Uterus (tissue), 3 donors: ENCODE measurements at regions not wholly inside any gene's neighbourhood (a gene's known extent, or its start where the extent isn't known, plus 50 kb on each side); places are given as distances from the start of the nearest gene placed in this dataset.
A peak's percentile ranks its signal among the peaks of the same experiment; 100 is the strongest.

Source experiments
- DNase-seq, 2 donors: peaks; one replicate each; pipeline ENCODE4 v3.0.0-alpha.2; 2019 to 2020
- H3K27ac ChIP-seq, 2 donors: fragments of 200-600 bp; sonication (generic); 1 replicate in 1 of 2; 2 replicates in 1 of 2; pipeline ENCODE4 v1.5.1; 2016 to 2018
- H3K27me3 ChIP-seq, 2 donors: fragments of 200-600 bp; sonication (generic); one replicate each; pipeline ENCODE4 v1.5.1; 2018 to 2019; ENCODE audit warnings: control low read depth in 1 of 2
- H3K36me3 ChIP-seq, 2 donors: fragments of 200-600 bp; sonication (generic); one replicate each; pipeline ENCODE4 v1.5.1; 2019; ENCODE audit warnings: control low read depth in 1 of 2
- H3K4me1 ChIP-seq, 2 donors: fragments of 200-600 bp; sonication (generic); one replicate each; pipeline ENCODE4 v1.5.1; 2018 to 2019; ENCODE audit warnings: control low read depth in 1 of 2
- H3K4me3 ChIP-seq, 2 donors: fragments of 200-600 bp; sonication (generic); 1 replicate in 1 of 2; 2 replicates in 1 of 2; pipeline ENCODE4 v1.5.1; 2018 to 2019; ENCODE audit warnings: mild to moderate bottlenecking in 1 of 2
- H3K9me3 ChIP-seq, 2 donors: fragments of 200-600 bp; sonication (generic); one replicate each; pipeline ENCODE4 v1.5.1; 2019; ENCODE audit warnings: control low read depth in 1 of 2
- POLR2A ChIP-seq, 2 donors: fragments of 450-650 bp; IDR thresholded peaks; one replicate each; pipeline ENCODE4 v1.6.1; 2016; ENCODE audit warnings: antibody characterized with exemption in 2 of 2, mild to moderate bottlenecking in 1 of 2, moderate library complexity in 1 of 2
- intact Hi-C: fragments of 100-400 bp; cut with DNase I; formaldehyde crosslinking; loops from one replicate; pipeline ENCODE4 v1.15.1; 2023; ENCODE audit warnings: low total_unique reads
- TF ChIP-seq, protein P1 (sequence below), 4 experiments: fragments of 200-600 bp in 2 of 4; fragments of 450-650 bp in 2 of 4; sonication (generic) in 2 of 4; IDR thresholded peaks; one replicate each; pipeline ENCODE4 v1.5.1; 2016 to 2019; ENCODE audit warnings: antibody characterized with exemption in 4 of 4, mild to moderate bottlenecking in 2 of 4, moderate library complexity in 1 of 4
- donor health status: DM: yes; HTN: yes; CAD: no.

DNA sequence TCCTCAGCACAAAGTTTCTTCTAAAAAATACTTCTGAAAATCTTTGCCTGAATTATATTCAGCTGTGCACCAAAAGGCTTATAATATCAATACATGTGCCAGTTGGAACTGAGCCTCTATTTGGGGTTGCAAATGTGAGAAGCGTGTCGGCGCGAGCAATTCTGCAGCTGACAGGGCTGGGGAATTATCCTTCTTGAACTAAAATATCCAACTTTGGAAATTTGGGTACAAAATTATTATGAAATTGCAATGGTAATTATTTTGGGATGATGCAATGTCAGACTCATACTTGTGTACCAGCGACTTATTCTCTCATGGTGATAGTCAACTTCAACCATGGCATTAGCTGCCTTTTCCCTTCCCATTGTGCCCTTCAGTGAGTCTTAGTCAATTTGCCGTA lies 507.0 kb upstream of the KLF6 start:
- H3K36me3 ChIP-seq = peaks cover 0 to 3% of the 10 kb centered on the region in 2 donors
- H3K4me3 ChIP-seq = no peak overlapping the region
- H3K9me3 ChIP-seq = no peaks in the 10 kb centered on the region
- peak in 1 of 2 donors; percentile 37 for DNase-seq
- TF ChIP-seq, protein P1, sequence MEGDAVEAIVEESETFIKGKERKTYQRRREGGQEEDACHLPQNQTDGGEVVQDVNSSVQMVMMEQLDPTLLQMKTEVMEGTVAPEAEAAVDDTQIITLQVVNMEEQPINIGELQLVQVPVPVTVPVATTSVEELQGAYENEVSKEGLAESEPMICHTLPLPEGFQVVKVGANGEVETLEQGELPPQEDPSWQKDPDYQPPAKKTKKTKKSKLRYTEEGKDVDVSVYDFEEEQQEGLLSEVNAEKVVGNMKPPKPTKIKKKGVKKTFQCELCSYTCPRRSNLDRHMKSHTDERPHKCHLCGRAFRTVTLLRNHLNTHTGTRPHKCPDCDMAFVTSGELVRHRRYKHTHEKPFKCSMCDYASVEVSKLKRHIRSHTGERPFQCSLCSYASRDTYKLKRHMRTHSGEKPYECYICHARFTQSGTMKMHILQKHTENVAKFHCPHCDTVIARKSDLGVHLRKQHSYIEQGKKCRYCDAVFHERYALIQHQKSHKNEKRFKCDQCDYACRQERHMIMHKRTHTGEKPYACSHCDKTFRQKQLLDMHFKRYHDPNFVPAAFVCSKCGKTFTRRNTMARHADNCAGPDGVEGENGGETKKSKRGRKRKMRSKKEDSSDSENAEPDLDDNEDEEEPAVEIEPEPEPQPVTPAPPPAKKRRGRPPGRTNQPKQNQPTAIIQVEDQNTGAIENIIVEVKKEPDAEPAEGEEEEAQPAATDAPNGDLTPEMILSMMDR (IDR thresholded peaks at IDR 0.05) = no peak
- TF ChIP-seq POLR2A (IDR thresholded peaks at IDR 0.05) = no peak
- intact Hi-C loops = no loop called here
- H3K4me1 ChIP-seq = no peaks in the 10 kb centered on the region
- no peaks in the 10 kb centered on the region for H3K27me3 ChIP-seq
- H3K27ac ChIP-seq = no peak overlapping the region

DNA sequence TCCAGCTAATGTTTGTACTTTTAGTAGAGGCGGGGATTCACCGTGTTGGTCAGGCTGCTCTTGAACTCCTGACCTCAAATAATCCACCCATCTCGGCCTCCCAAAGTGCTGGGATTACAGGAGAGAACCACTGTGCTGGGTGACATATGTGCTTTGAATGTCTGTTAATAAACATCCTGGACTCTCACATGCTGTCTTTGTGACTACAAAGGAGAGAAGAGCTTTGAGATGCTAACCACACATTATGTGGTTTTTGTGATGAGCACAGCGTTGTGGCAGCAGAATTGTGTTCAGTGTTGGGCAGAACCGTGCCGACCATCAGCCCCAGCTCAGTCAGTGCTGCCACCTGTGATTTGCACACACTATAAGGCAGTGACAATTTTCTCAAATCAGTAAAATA lies 500.1 kb upstream of the KLF6 start:
- Histone ChIP-seq H3K27me3 (no peaks in the 10 kb centered on the region), H3K27ac (peak overlapping the region; percentile 59 to 86), H3K4me3 (no peak overlapping the region), H3K4me1 (peaks cover 0 to 4% of the 10 kb centered on the region in 2 donors), H3K9me3 (no peaks in the 10 kb centered on the region), H3K36me3 (no peaks in the 10 kb centered on the region)
- no peak for DNase-seq
- intact Hi-C loops = no loop called here
- TF ChIP-seq, protein P1 (IDR thresholded peaks at IDR 0.05) = no peak
- no peak for TF ChIP-seq POLR2A (IDR thresholded peaks at IDR 0.05)

DNA sequence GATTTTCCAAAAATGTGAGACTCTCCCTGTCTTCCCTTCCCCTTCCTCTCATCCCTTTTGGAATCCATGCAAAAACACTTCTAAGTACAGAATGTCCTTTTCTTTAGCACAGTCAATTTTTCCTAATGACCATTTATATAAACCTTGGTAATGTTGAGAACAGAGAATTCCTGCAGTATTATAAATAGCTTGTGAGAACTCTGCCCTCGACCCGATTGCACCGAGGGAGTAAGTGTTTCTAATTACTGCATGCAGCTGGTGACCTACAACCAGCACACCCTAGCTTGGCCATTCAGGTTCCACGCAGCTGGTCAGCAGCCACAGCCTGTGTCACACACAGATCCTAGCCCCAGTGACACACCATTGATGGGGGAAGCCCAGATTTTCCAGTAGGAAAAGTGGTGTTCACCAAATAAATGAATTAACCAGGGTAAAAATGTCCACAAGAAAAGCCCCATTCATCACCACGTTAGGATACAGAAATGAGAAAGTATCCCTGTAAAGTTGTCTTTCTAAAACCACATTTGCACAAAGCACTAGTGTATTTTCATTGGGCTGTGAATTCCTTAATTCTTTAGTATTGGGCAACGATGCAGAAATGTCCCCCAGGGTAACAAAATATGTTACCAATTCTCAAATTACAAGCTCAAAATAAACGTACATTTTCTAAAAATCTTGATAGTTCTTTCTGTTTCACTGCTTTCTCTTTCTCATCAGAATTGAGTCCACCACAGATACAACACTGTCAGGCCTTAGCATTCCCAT lies 499.0 kb upstream of the KLF6 start:
- TF ChIP-seq POLR2A (IDR thresholded peaks at IDR 0.05) = no peak
- TF ChIP-seq, protein P1 (IDR thresholded peaks at IDR 0.05) = no peak
- intact Hi-C loops = no loop called here
- H3K36me3 ChIP-seq = no peaks in the 10 kb centered on the region
- H3K4me3 ChIP-seq = no peak overlapping the region
- H3K9me3 ChIP-seq = no peaks in the 10 kb centered on the region
- peak overlapping the region; percentile 59 to 86 for H3K27ac ChIP-seq
- peaks cover 0 to 4% of the 10 kb centered on the region in 2 donors for H3K4me1 ChIP-seq
- DNase-seq = peak; percentile 67 to 77
- H3K27me3 ChIP-seq = no peaks in the 10 kb centered on the region

DNA sequence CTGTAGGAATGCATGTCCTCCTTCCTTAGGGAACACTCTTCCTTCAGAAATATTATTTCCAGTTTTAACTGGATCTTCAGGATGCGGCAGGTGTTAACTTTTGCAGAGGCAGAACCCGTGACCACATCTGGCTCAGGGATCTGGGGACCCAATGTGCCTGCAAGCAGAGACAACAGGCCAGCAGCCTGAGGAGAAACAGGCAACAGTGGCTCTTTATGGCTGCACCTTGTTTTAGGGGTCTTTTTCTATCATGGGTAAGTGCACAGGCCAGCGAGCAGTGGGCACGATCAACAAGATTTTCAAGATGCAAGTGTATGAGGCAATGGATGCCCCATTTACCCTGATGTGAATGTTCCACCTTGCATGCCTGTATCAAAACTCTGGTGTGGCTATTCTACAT lies 497.5 kb upstream of the KLF6 start:
- H3K4me3 ChIP-seq = no peak overlapping the region
- H3K36me3 ChIP-seq = no peaks in the 10 kb centered on the region
- no peaks in the 10 kb centered on the region for H3K9me3 ChIP-seq
- TF ChIP-seq, protein P1 (IDR thresholded peaks at IDR 0.05) = no peak
- TF ChIP-seq POLR2A (IDR thresholded peaks at IDR 0.05) = no peak
- no peaks in the 10 kb centered on the region for H3K27me3 ChIP-seq
- H3K4me1 ChIP-seq = peaks cover 0 to 4% of the 10 kb centered on the region in 2 donors
- no peak for DNase-seq
- intact Hi-C loops = no loop called here
- peak overlapping the region; percentile 59 to 86 for H3K27ac ChIP-seq

DNA sequence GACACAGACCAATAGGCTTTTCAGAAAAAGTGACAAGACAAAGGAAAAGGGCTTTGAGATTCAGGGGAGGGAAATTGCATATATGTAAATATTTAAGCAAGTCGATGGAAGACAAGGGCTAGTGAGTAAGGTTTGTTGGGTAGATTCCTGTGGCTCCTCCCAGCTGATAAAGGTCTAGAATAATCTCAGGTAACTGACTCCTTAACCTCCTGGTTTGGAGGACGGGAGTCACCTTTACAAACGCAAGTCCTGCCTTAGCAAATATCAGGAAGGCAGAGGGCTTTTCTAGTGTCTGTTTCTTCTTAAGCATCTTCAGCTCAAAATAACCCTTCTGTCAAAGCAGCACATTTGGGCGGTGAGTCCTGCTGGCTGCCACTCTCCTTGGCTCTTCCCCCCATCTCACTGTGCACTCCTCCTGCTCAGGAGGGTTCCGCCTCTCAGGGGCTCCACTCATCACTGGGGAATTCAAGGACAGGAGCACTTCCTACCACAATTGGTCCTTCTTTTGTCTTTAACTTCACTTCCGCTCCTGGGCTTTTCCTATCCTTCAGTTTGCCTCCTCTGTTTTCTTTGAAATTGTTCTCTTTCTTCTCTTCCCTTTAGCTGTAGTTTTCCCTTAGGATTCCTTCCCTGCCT lies 496.3 kb upstream of the KLF6 start:
- Histone ChIP-seq H3K36me3 (no peaks in the 10 kb centered on the region), H3K9me3 (no peaks in the 10 kb centered on the region), H3K27me3 (no peaks in the 10 kb centered on the region), H3K4me1 (peaks cover 0 to 4% of the 10 kb centered on the region in 2 donors), H3K4me3 (no peak overlapping the region), H3K27ac (peak overlapping the region; percentile 59 to 86)
- TF ChIP-seq POLR2A (IDR thresholded peaks at IDR 0.05) = no peak
- TF ChIP-seq, protein P1 (IDR thresholded peaks at IDR 0.05) = no peak
- intact Hi-C loops = no loop called here
- DNase-seq = no peak
